ENCODE measurements at regions not wholly inside any gene's neighbourhood (a gene's known extent, or its start where the extent isn't known, plus 50 kb on each side); places are given as distances from the start of the nearest gene placed in this dataset.

DNA sequence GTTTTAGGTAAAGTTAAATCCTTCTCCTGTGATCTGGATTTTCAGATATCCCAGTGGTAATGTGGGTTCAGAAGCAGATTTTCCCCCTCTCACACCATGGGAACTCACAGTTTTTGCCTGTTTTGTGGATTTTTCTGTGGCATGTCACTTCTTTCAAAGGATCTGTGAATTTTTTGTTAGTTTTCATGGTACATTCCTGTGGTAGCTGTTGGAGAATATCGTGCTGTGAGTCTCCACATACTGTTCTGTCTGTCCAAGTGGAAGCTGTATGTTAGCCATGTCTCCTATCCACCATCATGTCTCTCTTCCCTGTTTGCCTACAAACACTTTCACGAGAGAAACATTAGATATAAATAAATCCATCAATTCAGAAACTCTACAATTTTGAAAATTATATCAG lies 378.7 kb upstream of the ADGRB3 start:
- Histone ChIP-seq H3K4me3 (no peak overlapping the region), H3K9me3 (no peaks in the 10 kb centered on the region), H3K4me1 (replicated peaks) (no peaks in the 10 kb centered on the region), H3K27ac (no peak overlapping the region), H3K27me3 (replicated peaks; ENCODE audit: insufficient read depth) (no peaks in the 10 kb centered on the region), H3K36me3 (no peaks in the 10 kb centered on the region)
- TF ChIP-seq POLR2AphosphoS5 (IDR thresholded peaks at IDR 0.05) (no peak), POLR2A (IDR thresholded peaks at IDR 0.05) (no peak), CTCF (IDR thresholded peaks at IDR 0.05) (no peak)
- WGBS = 68% methylated on average over 2 of the region's 2 CpGs
- intact Hi-C loops (cut with DNase I) = no loop called here
- DNase-seq (ENCODE audit: low spot score) = no peak

GRCh38 chr6:68252632-68253031 lies 382.4 kb upstream of the ADGRB3 start:
- H3K4me3 ChIP-seq = no peak overlapping the region
- TF ChIP-seq POLR2AphosphoS5 (IDR thresholded peaks at IDR 0.05) (no peak), CTCF (IDR thresholded peaks at IDR 0.05) (no peak), POLR2A (IDR thresholded peaks at IDR 0.05) (no peak)
- H3K36me3 ChIP-seq = no peaks in the 10 kb centered on the region
- no peak for DNase-seq (ENCODE audit: low spot score)
- no peaks in the 10 kb centered on the region for H3K27me3 ChIP-seq (replicated peaks; ENCODE audit: insufficient read depth)
- no peak overlapping the region for H3K27ac ChIP-seq
- no peaks in the 10 kb centered on the region for H3K9me3 ChIP-seq
- H3K4me1 ChIP-seq (replicated peaks) = no peaks in the 10 kb centered on the region
- intact Hi-C loops (cut with DNase I) = no loop called here
- WGBS = 86% methylated on average over 2 of the region's 2 CpGs

DNA sequence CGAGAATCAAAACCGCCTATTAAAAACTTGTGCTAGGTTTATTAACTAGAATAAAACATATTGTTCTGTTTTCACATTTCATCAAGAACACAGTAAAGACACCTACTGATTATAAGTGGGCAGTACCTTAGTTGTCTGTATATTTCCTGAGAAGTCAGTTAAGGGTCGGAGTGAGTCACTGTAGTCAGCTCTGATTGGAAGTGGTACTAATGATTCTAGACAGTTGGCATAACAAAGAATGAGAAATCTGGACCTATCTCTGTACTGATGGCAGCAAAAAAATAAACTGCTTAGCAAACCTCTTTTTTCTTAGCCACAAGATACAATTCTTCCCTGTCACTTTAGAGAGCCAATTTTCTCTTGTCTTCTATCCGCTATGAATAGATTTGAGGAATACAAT lies 387.3 kb upstream of the ADGRB3 start:
- no peak for TF ChIP-seq POLR2A (IDR thresholded peaks at IDR 0.05)
- no peak for TF ChIP-seq POLR2AphosphoS5 (IDR thresholded peaks at IDR 0.05)
- no peak for TF ChIP-seq CTCF (IDR thresholded peaks at IDR 0.05)
- Histone ChIP-seq H3K4me3 (no peak overlapping the region), H3K36me3 (no peaks in the 10 kb centered on the region), H3K9me3 (no peaks in the 10 kb centered on the region), H3K27me3 (replicated peaks; ENCODE audit: insufficient read depth) (no peaks in the 10 kb centered on the region), H3K27ac (no peak overlapping the region), H3K4me1 (replicated peaks) (no peaks in the 10 kb centered on the region)
- intact Hi-C loops (cut with DNase I) = no loop called here
- WGBS = 95% methylated on average over 4 of the region's 4 CpGs
- DNase-seq (ENCODE audit: low spot score) = no peak

- Histone ChIP-seq H3K4me3 (no peak overlapping the region), H3K4me1 (replicated peaks) (no peaks in the 10 kb centered on the region), H3K36me3 (no peaks in the 10 kb centered on the region), H3K9me3 (no peaks in the 10 kb centered on the region), H3K27me3 (replicated peaks; ENCODE audit: insufficient read depth) (no peaks in the 10 kb centered on the region), H3K27ac (no peak overlapping the region)
- TF ChIP-seq POLR2AphosphoS5 (IDR thresholded peaks at IDR 0.05) = no peak
- DNase-seq (ENCODE audit: low spot score) = no peak
- intact Hi-C loops (cut with DNase I) = no loop called here
Observed at GRCh38 chr6:68240726-68241125, 394.4 kb upstream of the ADGRB3 start.

- no peak for DNase-seq (ENCODE audit: low spot score)
- TF ChIP-seq CTCF (IDR thresholded peaks at IDR 0.05) (no peak), POLR2AphosphoS5 (IDR thresholded peaks at IDR 0.05) (no peak), POLR2A (IDR thresholded peaks at IDR 0.05) (no peak)
- H3K4me3 ChIP-seq = no peak overlapping the region
- intact Hi-C loops (cut with DNase I) = no loop called here
- no peaks in the 10 kb centered on the region for H3K27me3 ChIP-seq (replicated peaks; ENCODE audit: insufficient read depth)
- H3K36me3 ChIP-seq = no peaks in the 10 kb centered on the region
- WGBS = 77% methylated on average over 2 of the region's 2 CpGs
- H3K27ac ChIP-seq = no peak overlapping the region
- no peaks in the 10 kb centered on the region for H3K9me3 ChIP-seq
- no peaks in the 10 kb centered on the region for H3K4me1 ChIP-seq (replicated peaks)
Observed at GRCh38 chr6:68239034-68239433, 396.0 kb upstream of the ADGRB3 start.

All from prostate gland (tissue), 2 donors.